Amniotic epithelial cell (primary cell): ENCODE measurements at regions not wholly inside any gene's neighbourhood (a gene's known extent, or its start where the extent isn't known, plus 50 kb on each side); places are given as distances from the start of the nearest gene placed in this dataset.

Experiments
- DNase-seq: peaks from one replicate; pipeline ENCODE4 v3.0.0-alpha.2; 2010; ENCODE audit warnings: low read depth

- DNase-seq: no peak
Observed at GRCh38 chr1:29967261-29967660, 730.9 kb downstream of the PTPRU start.

DNA sequence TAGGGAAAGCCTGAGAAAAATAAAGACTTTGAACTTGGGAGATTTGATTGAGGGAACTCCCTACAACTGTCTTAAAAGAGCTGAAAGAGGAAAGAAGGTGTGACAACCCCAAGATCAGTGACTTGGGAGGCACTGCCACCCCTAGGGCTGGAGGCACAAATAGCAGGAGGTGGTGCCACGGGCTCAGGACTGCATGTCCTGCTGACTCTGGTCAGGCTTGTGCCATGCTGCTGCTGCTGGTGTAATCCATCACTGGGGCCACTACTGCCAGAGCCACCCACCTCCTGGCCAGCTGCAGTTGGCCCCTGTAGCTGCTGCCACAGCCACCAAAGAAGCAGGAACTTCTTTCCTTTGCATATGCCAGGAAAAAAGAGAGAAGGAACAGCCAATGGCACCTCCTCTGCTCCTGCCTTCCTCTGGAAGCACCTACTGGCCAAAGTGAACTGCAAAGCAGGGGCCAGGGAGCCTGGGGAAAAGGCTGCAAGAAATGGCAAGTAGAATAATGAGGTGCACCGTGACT lies 730.3 kb downstream of the PTPRU start:
- DNase-seq: no peak

- no peak for DNase-seq
Observed at GRCh38 chr1:29964718-29965533, 728.6 kb downstream of the PTPRU start.

DNA sequence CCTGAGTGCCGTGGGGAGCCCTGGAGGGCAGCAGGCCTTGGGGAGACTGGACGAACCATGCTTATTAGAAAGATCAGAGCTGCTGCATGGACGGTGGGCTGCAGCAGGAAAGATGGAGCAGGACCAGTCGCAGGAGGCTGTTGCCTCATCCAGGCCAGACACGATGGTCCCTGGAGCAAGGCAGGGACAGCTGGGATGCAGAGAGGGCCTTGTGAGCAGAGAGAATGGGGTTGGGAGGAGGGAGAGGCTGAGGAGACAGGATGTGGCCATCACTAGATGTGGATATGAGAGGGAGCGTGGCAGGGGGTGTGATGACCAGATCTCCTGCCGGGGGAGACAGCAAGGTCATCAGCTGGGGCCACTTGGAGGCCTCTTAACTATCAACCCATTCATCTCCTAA lies 727.6 kb downstream of the PTPRU start:
- DNase-seq: no peak

- no peak for DNase-seq
Observed at GRCh38 chr1:29962831-29963247, 726.5 kb downstream of the PTPRU start.

DNA sequence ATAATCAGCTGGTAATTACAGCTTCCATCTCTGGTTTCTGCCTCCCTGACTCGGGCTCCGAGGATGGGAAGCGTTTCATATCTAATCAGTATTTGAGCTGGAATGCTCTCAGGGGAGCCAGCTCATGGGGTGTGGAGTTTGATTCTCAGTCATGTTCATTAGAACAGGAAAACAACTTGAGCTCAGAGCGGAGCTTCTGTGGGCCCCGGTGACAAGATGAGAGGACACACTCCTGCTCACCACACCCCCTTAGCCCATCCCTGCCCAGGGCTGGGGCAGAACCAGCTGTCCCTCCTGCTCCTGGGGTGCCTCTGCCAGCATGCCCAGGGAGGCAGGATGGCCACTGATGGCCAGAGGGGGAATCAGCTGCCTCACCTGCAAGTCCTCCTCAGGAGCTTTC lies 726.0 kb downstream of the PTPRU start:
- no peak for DNase-seq

GRCh38 chr1:29961293-29962059 lies 725.2 kb downstream of the PTPRU start:
- no peak for DNase-seq

DNA sequence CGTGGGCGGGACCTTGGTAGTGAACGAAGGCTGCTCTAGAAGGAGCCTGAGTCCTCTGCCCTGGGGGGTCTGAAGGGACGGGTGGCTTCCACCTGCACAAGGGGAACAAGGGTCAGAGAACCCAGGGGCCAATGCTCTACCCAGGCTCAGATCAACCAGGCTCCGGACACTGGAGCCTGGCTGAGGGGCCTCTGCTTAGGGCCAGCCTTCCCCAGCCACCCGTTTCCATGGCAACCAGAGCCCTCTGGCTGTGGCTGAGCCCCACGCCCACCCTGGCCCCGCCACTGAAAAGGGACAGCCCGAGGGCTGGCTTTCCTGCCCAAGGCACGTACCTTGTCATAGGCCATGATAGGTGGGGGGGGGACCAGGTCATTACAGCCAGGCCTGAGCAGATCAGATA lies 724.6 kb downstream of the PTPRU start:
- no peak for DNase-seq

DNA sequence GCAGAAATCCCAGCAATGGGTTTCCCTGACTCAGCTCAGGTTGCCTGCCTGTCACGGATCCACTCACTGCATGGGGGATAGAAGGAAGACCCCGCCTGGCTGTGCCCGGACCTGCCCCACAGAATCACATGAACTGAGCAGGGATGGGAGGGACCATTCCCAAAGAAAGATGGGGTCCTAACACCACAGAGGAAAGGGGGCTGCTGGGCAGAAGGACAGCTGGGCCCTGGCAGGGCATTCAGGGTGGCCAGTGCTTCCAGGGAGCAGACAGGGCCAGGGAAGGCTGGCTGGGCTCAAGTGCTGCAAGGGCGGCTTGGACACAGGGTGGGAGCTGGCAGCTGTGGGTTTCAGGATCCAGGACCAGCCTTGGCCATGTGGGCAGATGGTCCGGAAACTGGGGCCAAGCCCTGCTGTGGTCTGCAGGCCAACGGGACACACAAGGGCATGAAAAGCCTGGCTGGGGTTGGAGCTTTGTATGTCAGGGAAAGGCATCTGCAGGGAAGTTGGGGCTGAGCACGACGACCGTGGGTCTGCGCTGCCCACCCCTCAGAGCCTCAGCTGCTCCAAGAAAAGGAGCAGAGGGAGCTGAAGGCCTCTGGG lies 723.9 kb downstream of the PTPRU start:
- DNase-seq: no peak

DNA sequence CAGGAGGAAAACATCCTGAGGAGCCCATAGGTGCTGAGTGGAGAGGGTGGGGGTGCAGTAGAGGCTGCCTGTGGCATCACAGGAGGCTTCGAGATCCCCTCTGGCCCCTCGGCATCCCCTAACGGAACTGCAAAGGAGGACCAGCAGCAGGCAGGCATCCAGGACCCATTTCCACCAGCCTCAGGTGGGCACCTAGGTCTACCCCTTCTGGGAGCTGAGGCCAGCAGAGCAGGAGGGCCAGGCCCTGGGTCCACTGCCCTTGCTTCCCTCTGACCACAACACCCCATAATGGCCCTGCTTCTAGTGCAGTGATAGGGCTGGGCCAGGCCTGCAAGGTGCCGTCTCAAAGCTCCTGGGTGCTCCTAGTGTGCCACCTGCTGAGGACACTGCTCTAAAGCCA lies 723.0 kb downstream of the PTPRU start:
- no peak for DNase-seq

DNA sequence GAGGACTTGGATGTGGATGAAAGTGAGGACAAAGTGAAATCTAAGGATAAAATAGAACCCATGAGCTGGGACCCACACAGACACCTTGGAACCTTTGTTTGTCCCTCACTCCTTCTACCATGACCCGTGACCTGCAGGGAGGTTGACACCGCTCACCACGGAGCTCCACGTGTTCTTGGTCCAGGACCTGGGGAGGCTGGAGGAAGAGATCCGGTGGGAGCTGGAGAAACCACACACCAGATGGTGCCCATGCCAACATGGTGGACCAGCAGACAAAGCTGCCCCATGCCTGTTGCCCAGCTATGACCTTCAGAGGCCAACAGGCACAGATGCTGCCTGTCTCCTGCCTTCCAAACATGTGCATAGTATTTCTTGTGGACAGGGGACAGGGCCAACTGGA lies 721.9 kb downstream of the PTPRU start:
- no peak for DNase-seq

- DNase-seq: no peak
Observed at GRCh38 chr1:29956349-29957030, 720.2 kb downstream of the PTPRU start.

DNA sequence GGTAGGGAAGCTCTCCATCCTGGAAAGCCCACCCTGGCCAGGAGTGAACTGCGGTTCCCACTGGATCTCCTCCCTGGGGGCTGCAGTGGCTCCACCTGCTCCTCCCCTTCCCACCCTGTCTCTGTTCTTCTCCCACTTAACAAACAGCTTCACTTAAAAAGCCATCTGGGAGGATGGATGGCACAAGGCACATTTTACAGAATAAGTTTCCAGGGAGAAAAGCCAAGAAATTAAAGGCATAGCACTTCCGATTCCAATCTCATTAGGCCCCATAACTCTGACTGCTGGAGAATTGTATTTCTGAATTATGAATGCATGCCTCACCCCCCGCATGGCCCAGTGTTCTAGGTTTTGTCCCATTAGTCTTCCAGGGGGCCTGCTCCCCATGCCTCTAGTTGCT lies 718.3 kb downstream of the PTPRU start:
- no peak for DNase-seq

DNA sequence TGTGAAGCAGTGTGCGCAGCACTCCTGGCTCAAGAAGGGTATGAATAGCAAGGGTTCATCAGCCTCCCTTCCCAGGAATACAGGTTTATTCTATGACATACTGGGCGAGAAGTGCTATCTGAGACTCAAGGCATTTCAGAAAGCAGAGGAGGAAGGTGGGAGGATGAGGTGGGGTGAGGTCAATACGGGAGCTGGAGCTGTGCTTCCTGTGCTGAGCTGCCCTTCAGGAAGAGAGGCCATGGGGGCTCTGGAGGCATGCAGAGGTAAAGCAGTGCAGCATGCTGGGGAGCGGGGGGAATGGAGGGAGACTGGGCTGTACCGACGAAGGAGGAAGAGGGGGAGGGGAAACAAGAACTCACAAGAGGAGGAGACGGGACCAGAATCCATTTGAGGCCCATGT lies 717.6 kb downstream of the PTPRU start:
- no peak for DNase-seq

- no peak for DNase-seq
Observed at GRCh38 chr1:29949676-29950075, 713.4 kb downstream of the PTPRU start.

- no peak for DNase-seq
Observed at GRCh38 chr1:29948581-29948980, 712.3 kb downstream of the PTPRU start.

GRCh38 chr1:29946057-29946456 lies 709.7 kb downstream of the PTPRU start:
- no peak for DNase-seq

DNA sequence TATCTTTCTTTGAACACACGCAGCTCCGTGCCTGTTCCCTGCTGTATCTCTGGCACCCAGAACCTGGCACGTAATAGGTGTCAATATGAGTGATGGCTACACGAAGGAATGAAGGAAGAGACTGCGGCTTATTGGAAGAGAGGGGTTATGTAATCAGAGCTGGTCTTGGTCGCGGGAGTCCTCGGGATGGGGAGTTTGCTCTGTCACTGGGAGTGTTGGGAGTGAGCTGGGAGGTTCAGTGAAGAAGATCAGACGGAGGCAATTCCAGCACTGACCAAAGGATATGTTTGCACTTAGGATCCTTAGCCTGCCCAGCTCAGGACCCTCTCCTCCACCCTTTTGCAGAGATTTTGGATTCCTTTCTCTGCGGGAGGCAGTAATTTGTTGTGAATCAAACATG lies 709.1 kb downstream of the PTPRU start:
- no peak for DNase-seq

DNA sequence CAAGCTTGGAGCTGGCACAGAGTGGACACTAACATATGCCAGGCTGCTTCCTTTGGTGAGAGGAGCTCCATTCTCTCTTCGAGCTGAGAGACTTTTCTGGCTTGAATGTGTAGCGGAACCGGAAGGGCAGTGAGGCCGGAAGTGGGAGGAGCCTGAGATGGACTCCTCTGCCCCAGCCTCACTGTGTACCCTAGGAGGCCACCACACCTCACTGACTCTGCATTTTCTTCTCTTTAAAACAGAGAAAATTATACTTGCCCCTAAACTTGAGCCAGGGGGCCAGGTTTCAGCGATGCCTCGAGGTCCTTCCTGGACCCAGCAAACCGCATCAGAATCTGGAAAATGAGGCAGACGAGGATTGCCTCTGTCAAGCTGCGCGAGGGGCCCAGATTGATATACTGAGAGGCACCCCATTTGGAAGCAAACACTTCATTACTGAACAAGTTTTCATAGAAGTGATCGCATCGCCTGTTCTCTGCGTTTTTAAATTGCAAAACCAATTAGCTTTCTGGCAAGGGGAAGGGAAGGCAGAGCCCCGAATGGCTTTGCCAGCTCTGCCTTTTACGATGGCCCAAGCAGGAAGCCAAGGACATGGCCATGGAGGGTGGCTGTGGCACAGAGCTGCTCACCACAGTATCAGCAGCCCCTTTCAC lies 708.1 kb downstream of the PTPRU start:
- no peak for DNase-seq

DNA sequence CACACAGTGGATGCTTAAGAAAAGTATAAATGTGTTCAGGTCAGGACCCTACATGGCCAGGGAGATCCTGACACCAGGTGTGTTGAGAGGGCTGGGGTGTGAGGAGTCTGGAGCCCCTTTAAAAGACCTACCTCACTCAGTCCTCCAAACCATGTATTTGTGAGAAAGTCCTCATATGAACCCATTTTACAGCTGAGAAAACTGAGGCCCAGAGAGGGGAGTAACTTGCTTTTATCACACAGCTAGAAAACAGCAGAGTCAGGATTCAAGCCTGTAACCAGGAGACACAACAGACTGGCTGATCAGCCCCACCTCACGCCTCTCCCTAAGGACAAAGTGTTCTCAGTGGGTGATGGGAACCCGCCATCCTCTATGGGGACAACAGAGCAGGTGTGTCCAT lies 706.7 kb downstream of the PTPRU start:
- DNase-seq: no peak

DNA sequence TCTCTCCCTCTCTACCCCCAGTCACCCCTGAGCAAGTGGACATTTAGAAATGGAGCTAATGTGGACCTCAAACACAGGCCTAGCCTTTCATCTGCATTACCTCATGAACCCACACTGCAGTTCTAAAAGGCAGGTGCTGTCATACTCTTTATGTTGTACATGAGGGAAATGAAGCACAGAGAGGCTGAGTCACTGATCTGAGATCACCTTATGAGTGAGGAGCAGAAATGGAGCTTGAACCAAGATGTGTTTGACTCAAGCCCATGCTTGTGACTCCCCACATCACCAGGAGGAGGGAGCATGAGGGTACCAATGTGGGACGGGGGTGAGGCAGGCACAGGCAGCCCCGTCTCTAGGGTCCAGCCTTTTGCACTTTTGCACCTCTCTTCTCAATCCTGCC lies 702.8 kb downstream of the PTPRU start:
- DNase-seq: no peak

DNA sequence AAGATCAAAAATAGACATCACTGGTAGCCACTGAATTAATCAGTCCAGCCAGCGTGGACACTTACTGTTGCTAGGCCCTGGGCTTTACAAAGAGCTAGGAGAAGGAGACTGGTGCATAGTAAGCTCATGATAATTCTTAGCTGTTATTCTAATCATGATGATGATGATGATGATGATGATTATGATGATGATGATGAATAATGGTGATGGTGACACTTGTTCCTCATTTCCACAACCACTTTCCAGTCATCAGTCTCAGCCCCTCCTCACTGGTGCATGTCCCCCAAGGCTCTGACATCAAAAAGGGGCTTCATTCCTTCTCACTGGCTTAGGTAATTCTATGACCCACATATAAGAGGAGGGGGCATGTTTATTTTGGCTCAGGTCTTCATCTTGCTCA lies 701.0 kb downstream of the PTPRU start:
- DNase-seq: no peak
